Left lung (tissue), 4 donors: ENCODE measurements at regions not wholly inside any gene's neighbourhood (a gene's known extent, or its start where the extent isn't known, plus 50 kb on each side); places are given as distances from the start of the nearest gene placed in this dataset.

ENCODE experiments used
- ATAC-seq: fragments of 200-7000 bp; cut with Tn5 transposase; one replicate; pipeline ENCODE4 v1.9.1; 2020; ENCODE audit warnings: moderate library complexity
- DNase-seq, 4 donors: peaks; one replicate each; pipeline ENCODE4 v3.0.0-alpha.2; 2013 to 2020
- H3K27ac ChIP-seq, 2 donors: fragments of 200-600 bp; sonication (generic) in 1 of 2; one replicate each; pipeline versions ENCODE4 v1.5.0 to v1.8.0; 2020 to 2021
- H3K27me3 ChIP-seq, 2 donors: fragments of 200-600 bp; sonication (generic) in 1 of 2; one replicate each; pipeline versions ENCODE4 v1.5.0 to v1.8.0; 2020 to 2021
- H3K36me3 ChIP-seq, 2 donors: fragments of 200-600 bp; sonication (generic) in 1 of 2; one replicate each; pipeline versions ENCODE4 v1.5.0 to v1.8.0; 2020 to 2021
- H3K4me1 ChIP-seq, 2 donors: fragments of 200-600 bp; one replicate each; pipeline ENCODE4 v1.8.0; 2021
- H3K4me3 ChIP-seq, 2 donors: fragments of 200-600 bp; sonication (generic) in 1 of 2; one replicate each; pipeline versions ENCODE4 v1.5.0 to v1.8.0; 2020 to 2021; ENCODE audit warnings: mild to moderate bottlenecking in 1 of 2
- H3K9me3 ChIP-seq, 2 donors: fragments of 200-600 bp; sonication (generic) in 1 of 2; one replicate each; pipeline versions ENCODE4 v1.5.0 to v1.8.0; 2020 to 2021
- intact Hi-C, 2 donors: fragments of 100-400 bp; cut with DNase I; formaldehyde crosslinking; loops; one replicate each; pipeline versions ENCODE4 v1.11.2 to v1.14.2; 2022
- TF ChIP-seq, protein P1 (sequence below), 2 donors: fragments of 200-600 bp; sonication (generic) in 1 of 2; IDR thresholded peaks; one replicate each; pipeline versions ENCODE4 v1.5.0 to v1.8.0; 2021; ENCODE audit warnings: antibody characterized with exemption in 2 of 2
- donor health status: DM: no; HTN: yes; CAD: no.
- donor health status: DM: no; HTN: no; CAD: no.

GRCh38 chr2:122108186-122108585 lies 352.7 kb downstream of the TSN start:
- TF ChIP-seq, protein P1, sequence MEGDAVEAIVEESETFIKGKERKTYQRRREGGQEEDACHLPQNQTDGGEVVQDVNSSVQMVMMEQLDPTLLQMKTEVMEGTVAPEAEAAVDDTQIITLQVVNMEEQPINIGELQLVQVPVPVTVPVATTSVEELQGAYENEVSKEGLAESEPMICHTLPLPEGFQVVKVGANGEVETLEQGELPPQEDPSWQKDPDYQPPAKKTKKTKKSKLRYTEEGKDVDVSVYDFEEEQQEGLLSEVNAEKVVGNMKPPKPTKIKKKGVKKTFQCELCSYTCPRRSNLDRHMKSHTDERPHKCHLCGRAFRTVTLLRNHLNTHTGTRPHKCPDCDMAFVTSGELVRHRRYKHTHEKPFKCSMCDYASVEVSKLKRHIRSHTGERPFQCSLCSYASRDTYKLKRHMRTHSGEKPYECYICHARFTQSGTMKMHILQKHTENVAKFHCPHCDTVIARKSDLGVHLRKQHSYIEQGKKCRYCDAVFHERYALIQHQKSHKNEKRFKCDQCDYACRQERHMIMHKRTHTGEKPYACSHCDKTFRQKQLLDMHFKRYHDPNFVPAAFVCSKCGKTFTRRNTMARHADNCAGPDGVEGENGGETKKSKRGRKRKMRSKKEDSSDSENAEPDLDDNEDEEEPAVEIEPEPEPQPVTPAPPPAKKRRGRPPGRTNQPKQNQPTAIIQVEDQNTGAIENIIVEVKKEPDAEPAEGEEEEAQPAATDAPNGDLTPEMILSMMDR (IDR thresholded peaks at IDR 0.05): no peak
- no peaks in the 10 kb centered on the region for H3K27me3 ChIP-seq
- H3K27ac ChIP-seq: no peak overlapping the region
- H3K36me3 ChIP-seq: no peaks in the 10 kb centered on the region
- H3K9me3 ChIP-seq: no peaks in the 10 kb centered on the region
- H3K4me1 ChIP-seq: no peaks in the 10 kb centered on the region
- intact Hi-C loops: no loop called here
- DNase-seq (no peak), ATAC-seq (no peak)
- no peak overlapping the region for H3K4me3 ChIP-seq

DNA sequence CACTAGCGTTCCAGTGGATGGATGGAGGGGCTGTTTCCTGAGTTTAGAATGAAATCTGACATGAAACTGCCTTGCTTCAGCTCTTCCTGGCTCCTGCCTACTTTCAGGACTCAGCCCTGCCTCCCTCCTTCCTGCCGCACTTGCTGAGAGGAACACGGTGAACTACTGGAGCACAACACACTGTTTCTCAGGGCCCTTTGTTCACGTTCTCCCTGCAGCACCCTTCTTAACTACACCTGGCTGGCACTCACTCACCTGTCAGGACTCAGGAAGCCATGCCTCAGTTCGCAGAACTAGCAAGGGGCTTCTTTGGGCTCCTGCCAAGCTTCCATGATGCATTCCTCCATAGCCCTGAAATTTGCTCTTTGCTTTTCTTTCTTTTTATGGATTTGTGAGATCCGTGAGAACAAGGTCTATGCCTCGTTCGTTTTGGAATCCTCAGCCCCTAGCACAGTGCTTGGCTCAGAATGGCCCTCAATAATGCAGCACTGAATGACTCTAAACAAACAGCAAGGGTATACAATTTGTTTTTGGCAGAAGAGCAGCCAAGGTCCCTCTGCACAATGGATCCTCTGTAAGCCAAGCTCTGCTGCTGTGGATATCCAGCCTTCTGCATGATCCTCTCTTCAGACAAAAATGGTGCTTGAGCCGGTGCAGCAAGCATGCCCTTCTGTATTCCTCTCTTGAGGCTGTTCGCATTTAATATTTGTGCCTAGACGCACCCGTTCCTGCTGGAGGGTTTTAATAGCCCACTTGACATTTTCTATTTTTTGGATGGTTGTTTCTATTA lies 357.0 kb downstream of the TSN start:
- Histone ChIP-seq H3K4me1 (no peaks in the 10 kb centered on the region), H3K9me3 (no peaks in the 10 kb centered on the region), H3K27me3 (no peaks in the 10 kb centered on the region), H3K4me3 (no peak overlapping the region), H3K27ac (no peak overlapping the region), H3K36me3 (no peaks in the 10 kb centered on the region)
- DNase-seq: no peak
- intact Hi-C loops: no loop called here
- TF ChIP-seq, protein P1 (IDR thresholded peaks at IDR 0.05): no peak
- no peak for ATAC-seq

- intact Hi-C loops: no loop called here
- H3K4me3 ChIP-seq: no peak overlapping the region
- no peaks in the 10 kb centered on the region for H3K36me3 ChIP-seq
- no peak for ATAC-seq
- DNase-seq: no peak
- H3K9me3 ChIP-seq: peaks cover 0 to 3% of the 10 kb centered on the region in 2 donors
- H3K27me3 ChIP-seq: no peaks in the 10 kb centered on the region
- H3K4me1 ChIP-seq: no peaks in the 10 kb centered on the region
- no peak overlapping the region for H3K27ac ChIP-seq
- TF ChIP-seq, protein P1 (IDR thresholded peaks at IDR 0.05): no peak
These were observed 359.0 kb downstream of the TSN start for GRCh38 chr2:122114421-122114820.

DNA sequence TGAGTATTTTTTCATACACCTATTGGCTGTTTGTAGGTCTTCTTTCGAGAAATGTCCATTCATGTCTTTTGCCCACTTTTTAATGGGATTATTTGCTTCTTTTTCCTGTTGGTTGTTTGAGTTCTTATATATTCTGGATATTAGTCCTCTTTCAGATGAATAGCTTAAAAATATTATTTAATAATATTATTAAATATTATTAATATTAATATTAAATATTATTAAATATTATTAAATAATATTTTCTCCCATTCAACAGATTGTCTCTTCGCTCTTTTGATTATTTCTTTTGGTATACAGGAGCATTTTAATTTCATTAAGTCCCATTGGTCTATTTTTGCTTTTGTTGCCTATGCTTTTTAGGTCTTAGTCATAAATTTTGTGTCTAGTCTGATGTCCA lies 361.9 kb downstream of the TSN start:
- TF ChIP-seq, protein P1 (IDR thresholded peaks at IDR 0.05): no peak
- Histone ChIP-seq H3K27ac (no peak overlapping the region), H3K27me3 (no peaks in the 10 kb centered on the region), H3K4me1 (no peaks in the 10 kb centered on the region), H3K9me3 (peaks cover 0 to 15% of the 10 kb centered on the region in 2 donors), H3K36me3 (no peaks in the 10 kb centered on the region), H3K4me3 (no peak overlapping the region)
- intact Hi-C loops: no loop called here
- DNase-seq (no peak), ATAC-seq (no peak)

GRCh38 chr2:122129399-122129798 lies 373.9 kb downstream of the TSN start:
- H3K4me3 ChIP-seq: no peak overlapping the region
- ATAC-seq (no peak), DNase-seq (no peak)
- H3K9me3 ChIP-seq: peaks cover 0 to 58% of the 10 kb centered on the region in 2 donors
- no peaks in the 10 kb centered on the region for H3K36me3 ChIP-seq
- TF ChIP-seq, protein P1 (IDR thresholded peaks at IDR 0.05): no peak
- H3K4me1 ChIP-seq: no peaks in the 10 kb centered on the region
- no peaks in the 10 kb centered on the region for H3K27me3 ChIP-seq
- intact Hi-C loops: no loop called here
- H3K27ac ChIP-seq: no peak overlapping the region
